Hepatocyte (in vitro differentiated cells): ENCODE measurements at regions not wholly inside any gene's neighbourhood (a gene's known extent, or its start where the extent isn't known, plus 50 kb on each side); places are given as distances from the start of the nearest gene placed in this dataset.

Experiments
- EZH2 ChIP-seq: fragments of 200-600 bp; sonication (generic); IDR thresholded peaks from 2 replicates; pipeline ENCODE4 v1.6.1; 2016; ENCODE audit warnings: antibody characterized with exemption, mild to moderate bottlenecking, borderline replicate concordance
- EZH2phosphoT487 ChIP-seq: fragments of 200-600 bp; sonication (generic); IDR thresholded peaks from one replicate; pipeline ENCODE4 v1.6.1; 2018; ENCODE audit warnings: antibody characterized with exemption, mild to moderate bottlenecking, low read depth, moderate library complexity; ENCODE audit not compliant: unreplicated experiment, severe bottlenecking
- TF ChIP-seq, protein P1 (sequence below): fragments of 200-600 bp; sonication (generic); IDR thresholded peaks from 2 replicates; pipeline ENCODE4 v1.5.1; 2016; ENCODE audit warnings: antibody characterized with exemption, mild to moderate bottlenecking; ENCODE audit not compliant: poor library complexity

- TF ChIP-seq, protein P1, sequence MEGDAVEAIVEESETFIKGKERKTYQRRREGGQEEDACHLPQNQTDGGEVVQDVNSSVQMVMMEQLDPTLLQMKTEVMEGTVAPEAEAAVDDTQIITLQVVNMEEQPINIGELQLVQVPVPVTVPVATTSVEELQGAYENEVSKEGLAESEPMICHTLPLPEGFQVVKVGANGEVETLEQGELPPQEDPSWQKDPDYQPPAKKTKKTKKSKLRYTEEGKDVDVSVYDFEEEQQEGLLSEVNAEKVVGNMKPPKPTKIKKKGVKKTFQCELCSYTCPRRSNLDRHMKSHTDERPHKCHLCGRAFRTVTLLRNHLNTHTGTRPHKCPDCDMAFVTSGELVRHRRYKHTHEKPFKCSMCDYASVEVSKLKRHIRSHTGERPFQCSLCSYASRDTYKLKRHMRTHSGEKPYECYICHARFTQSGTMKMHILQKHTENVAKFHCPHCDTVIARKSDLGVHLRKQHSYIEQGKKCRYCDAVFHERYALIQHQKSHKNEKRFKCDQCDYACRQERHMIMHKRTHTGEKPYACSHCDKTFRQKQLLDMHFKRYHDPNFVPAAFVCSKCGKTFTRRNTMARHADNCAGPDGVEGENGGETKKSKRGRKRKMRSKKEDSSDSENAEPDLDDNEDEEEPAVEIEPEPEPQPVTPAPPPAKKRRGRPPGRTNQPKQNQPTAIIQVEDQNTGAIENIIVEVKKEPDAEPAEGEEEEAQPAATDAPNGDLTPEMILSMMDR = no peak
- TF ChIP-seq EZH2 (no peak), EZH2phosphoT487 (no peak)
Measured at GRCh38 chr11:123264431-123264780, 69.4 kb upstream of the CLMP start.
